Hematopoietic multipotent progenitor cell treated with erythropoietin and hydrocortisone succinate and interleukin-3 and kit ligand, for 17 days (in vitro differentiated cells): ENCODE measurements at regions not wholly inside any gene's neighbourhood (a gene's known extent, or its start where the extent isn't known, plus 50 kb on each side); places are given as distances from the start of the nearest gene placed in this dataset.

Source experiments
- DNase-seq: peaks from one replicate; pipeline ENCODE4 v3.0.0-alpha.2; 2015; ENCODE audit warnings: low spot score

GRCh38 chr5:61596265-61596664 is 264.2 kb downstream of the ZSWIM6 start:
- DNase-seq: no peak

- no peak for DNase-seq
Measured at GRCh38 chr5:61597684-61598083, 265.6 kb downstream of the ZSWIM6 start.

GRCh38 chr5:61598126-61598525 is 266.1 kb downstream of the ZSWIM6 start:
- DNase-seq: no peak

GRCh38 chr5:61599370-61600122 is 267.5 kb downstream of the ZSWIM6 start:
- no peak for DNase-seq

- DNase-seq: no peak
Measured at GRCh38 chr5:61600123-61600444, 268.0 kb downstream of the ZSWIM6 start.

- DNase-seq: no peak
Measured at GRCh38 chr5:61600945-61601511, 269.0 kb downstream of the ZSWIM6 start.

GRCh38 chr5:61603211-61603908 is 271.3 kb downstream of the ZSWIM6 start:
- DNase-seq: no peak

- no peak for DNase-seq
Measured at GRCh38 chr5:61604076-61605025, 272.3 kb downstream of the ZSWIM6 start.

GRCh38 chr5:61609840-61610677 is 278.0 kb downstream of the ZSWIM6 start:
- DNase-seq: no peak

- DNase-seq: no peak
Measured at GRCh38 chr5:61610678-61611024, 278.6 kb downstream of the ZSWIM6 start.

GRCh38 chr5:61612431-61612830 is 280.4 kb downstream of the ZSWIM6 start:
- DNase-seq: no peak

- no peak for DNase-seq
Measured at GRCh38 chr5:61613679-61614078, 281.6 kb downstream of the ZSWIM6 start.

GRCh38 chr5:61614606-61615005 is 282.5 kb downstream of the ZSWIM6 start:
- no peak for DNase-seq

GRCh38 chr5:61617039-61617438 is 285.0 kb downstream of the ZSWIM6 start:
- DNase-seq: no peak

GRCh38 chr5:61617995-61618525 is 286.0 kb downstream of the ZSWIM6 start:
- DNase-seq: no peak

- no peak for DNase-seq
Measured at GRCh38 chr5:61618577-61618976, 286.5 kb downstream of the ZSWIM6 start.

GRCh38 chr5:61619289-61619688 is 287.2 kb downstream of the ZSWIM6 start:
- DNase-seq: no peak

- DNase-seq: no peak
Measured at GRCh38 chr5:61619777-61620518, 287.9 kb downstream of the ZSWIM6 start.

GRCh38 chr5:61620699-61621182 is 288.7 kb downstream of the ZSWIM6 start:
- DNase-seq: no peak

- DNase-seq: no peak
Measured at GRCh38 chr5:61621202-61621650, 289.2 kb downstream of the ZSWIM6 start.
